Astrocyte (in vitro differentiated cells and primary cell): ENCODE measurements at regions not wholly inside any gene's neighbourhood (a gene's known extent, or its start where the extent isn't known, plus 50 kb on each side); places are given as distances from the start of the nearest gene placed in this dataset.

ENCODE experiments used
- DNase-seq: peaks from one replicate; pipeline ENCODE4 v3.0.0-alpha.2; 2010; ENCODE audit warnings: low read depth
- FAIRE-seq: peaks from 2 replicates; lab custom pipeline; 2011; peaks lifted over from hg19 to GRCh38; lab: Jason Lieb, UNC
- H2AFZ ChIP-seq: 2 replicates; pipeline ENCODE4 v1.6.0; 2012; ENCODE audit warnings: low read depth, low read length, inconsistent platforms
- H3K27ac ChIP-seq: 2 replicates; pipeline ENCODE4 v1.5.1; 2011; ENCODE audit warnings: low read depth, low read length, inconsistent platforms
- H3K27me3 ChIP-seq: 2 replicates; pipeline ENCODE4 v1.6.0; 2011; ENCODE audit warnings: low read length, inconsistent platforms; ENCODE audit not compliant: insufficient read depth
- H3K36me3 ChIP-seq: 2 replicates; pipeline ENCODE4 v1.5.1; 2011; ENCODE audit warnings: low read length, inconsistent platforms; ENCODE audit not compliant: insufficient read depth
- H3K4me1 ChIP-seq: 2 replicates; pipeline ENCODE4 v1.5.1; 2011; ENCODE audit warnings: low read length, inconsistent platforms; ENCODE audit not compliant: insufficient read depth
- H3K4me2 ChIP-seq: 2 replicates; pipeline ENCODE4 v1.6.0; 2012; ENCODE audit warnings: low read length, inconsistent platforms
- H3K4me3 ChIP-seq: 2 replicates; pipeline ENCODE4 v1.5.1; 2011; ENCODE audit warnings: low read depth, mild to moderate bottlenecking, low read length, inconsistent platforms; ENCODE audit not compliant: insufficient read depth
- H3K79me2 ChIP-seq: 2 replicates; pipeline ENCODE4 v1.6.0; 2012; ENCODE audit warnings: mild to moderate bottlenecking, low read length, inconsistent platforms; ENCODE audit not compliant: insufficient read depth
- H3K9ac ChIP-seq: 2 replicates; pipeline ENCODE4 v1.6.0; 2012; ENCODE audit warnings: mild to moderate bottlenecking, low read length, inconsistent platforms
- H3K9me3 ChIP-seq: 2 replicates; pipeline ENCODE4 v1.5.1; 2012; ENCODE audit warnings: low read depth, mild to moderate bottlenecking, low read length, inconsistent platforms; ENCODE audit not compliant: insufficient read depth
- H4K20me1 ChIP-seq: 2 replicates; pipeline ENCODE4 v1.6.0; 2012; ENCODE audit warnings: low read length, inconsistent platforms; ENCODE audit not compliant: insufficient read depth
- H3K27ac Mint-ChIP-seq: one replicate; pipeline ENCODE4 v1.8.0; 2021; ENCODE audit warnings: mild to moderate bottlenecking, mixed read lengths; ENCODE audit not compliant: unreplicated experiment
- H3K27me3 Mint-ChIP-seq: one replicate; pipeline ENCODE4 v1.8.0; 2021; ENCODE audit warnings: low read depth, mixed read lengths; ENCODE audit not compliant: unreplicated experiment
- H3K36me3 Mint-ChIP-seq: one replicate; pipeline ENCODE4 v1.8.0; 2021; ENCODE audit warnings: low read depth, mixed read lengths; ENCODE audit not compliant: unreplicated experiment
- H3K4me1 Mint-ChIP-seq: one replicate; pipeline ENCODE4 v1.8.0; 2021; ENCODE audit warnings: low read depth, mixed read lengths; ENCODE audit not compliant: unreplicated experiment
- H3K4me3 Mint-ChIP-seq: one replicate; pipeline ENCODE4 v1.8.0; 2021; ENCODE audit warnings: mild to moderate bottlenecking, moderate library complexity, mixed read lengths; ENCODE audit not compliant: unreplicated experiment
- H3K9me3 Mint-ChIP-seq: one replicate; pipeline ENCODE4 v1.8.0; 2021; ENCODE audit warnings: mild to moderate bottlenecking, mixed read lengths; ENCODE audit not compliant: unreplicated experiment
- CTCF ChIP-seq: IDR thresholded peaks from 2 replicates; pipeline ENCODE4 v1.5.1; 2011; ENCODE audit warnings: low read depth, mild to moderate bottlenecking, inconsistent platforms, low read length, moderate library complexity; ENCODE audit not compliant: insufficient read depth
- EZH2 ChIP-seq: IDR thresholded peaks from 2 replicates; pipeline ENCODE4 v1.6.1; 2012; ENCODE audit warnings: mild to moderate bottlenecking, low read length, inconsistent platforms; ENCODE audit not compliant: insufficient read depth

GRCh38 chr14:22088614-22089342 lies 415.2 kb upstream of the OR4E1 start:
- Histone ChIP-seq H3K9ac (no peak overlapping the region), H3K4me2 (no peak overlapping the region), H3K27me3 (no peaks in the 10 kb centered on the region), H3K9me3 (no peaks in the 10 kb centered on the region), H2AFZ (no peak overlapping the region), H3K79me2 (no peaks in the 10 kb centered on the region), H3K4me1 (no peaks in the 10 kb centered on the region), H4K20me1 (no peaks in the 10 kb centered on the region), H3K36me3 (no peaks in the 10 kb centered on the region), H3K27ac (no peak overlapping the region), H3K4me3 (no peak overlapping the region)
- H3K9me3 Mint-ChIP-seq: no peaks in the 10 kb centered on the region
- peaks cover 4% of the 10 kb centered on the region for H3K4me1 Mint-ChIP-seq
- TF ChIP-seq EZH2: no peak
- DNase-seq (no peak), FAIRE-seq (no peak)
- no peaks in the 10 kb centered on the region for H3K27me3 Mint-ChIP-seq
- no peak overlapping the region for H3K27ac Mint-ChIP-seq
- no peak overlapping the region for H3K4me3 Mint-ChIP-seq
- H3K36me3 Mint-ChIP-seq: no peaks in the 10 kb centered on the region

- Mint-ChIP-seq H3K36me3 (no peaks in the 10 kb centered on the region), H3K27ac (no peak overlapping the region), H3K4me1 (peaks cover 4% of the 10 kb centered on the region), H3K27me3 (no peaks in the 10 kb centered on the region), H3K9me3 (no peaks in the 10 kb centered on the region), H3K4me3 (no peak overlapping the region)
- no peak overlapping the region for H3K27ac ChIP-seq
- H3K9ac ChIP-seq: no peak overlapping the region
- no peak overlapping the region for H3K4me2 ChIP-seq
- H3K36me3 ChIP-seq: no peaks in the 10 kb centered on the region
- no peak for DNase-seq
- H3K79me2 ChIP-seq: no peaks in the 10 kb centered on the region
- H4K20me1 ChIP-seq: no peaks in the 10 kb centered on the region
- no peak for FAIRE-seq
- no peak for TF ChIP-seq EZH2
- TF ChIP-seq CTCF: no peak
- H3K9me3 ChIP-seq: no peaks in the 10 kb centered on the region
- no peaks in the 10 kb centered on the region for H3K4me1 ChIP-seq
- no peaks in the 10 kb centered on the region for H3K27me3 ChIP-seq
- no peak overlapping the region for H3K4me3 ChIP-seq
- no peak overlapping the region for H2AFZ ChIP-seq
Observed at GRCh38 chr14:22086131-22086530, 412.5 kb upstream of the OR4E1 start.

DNA sequence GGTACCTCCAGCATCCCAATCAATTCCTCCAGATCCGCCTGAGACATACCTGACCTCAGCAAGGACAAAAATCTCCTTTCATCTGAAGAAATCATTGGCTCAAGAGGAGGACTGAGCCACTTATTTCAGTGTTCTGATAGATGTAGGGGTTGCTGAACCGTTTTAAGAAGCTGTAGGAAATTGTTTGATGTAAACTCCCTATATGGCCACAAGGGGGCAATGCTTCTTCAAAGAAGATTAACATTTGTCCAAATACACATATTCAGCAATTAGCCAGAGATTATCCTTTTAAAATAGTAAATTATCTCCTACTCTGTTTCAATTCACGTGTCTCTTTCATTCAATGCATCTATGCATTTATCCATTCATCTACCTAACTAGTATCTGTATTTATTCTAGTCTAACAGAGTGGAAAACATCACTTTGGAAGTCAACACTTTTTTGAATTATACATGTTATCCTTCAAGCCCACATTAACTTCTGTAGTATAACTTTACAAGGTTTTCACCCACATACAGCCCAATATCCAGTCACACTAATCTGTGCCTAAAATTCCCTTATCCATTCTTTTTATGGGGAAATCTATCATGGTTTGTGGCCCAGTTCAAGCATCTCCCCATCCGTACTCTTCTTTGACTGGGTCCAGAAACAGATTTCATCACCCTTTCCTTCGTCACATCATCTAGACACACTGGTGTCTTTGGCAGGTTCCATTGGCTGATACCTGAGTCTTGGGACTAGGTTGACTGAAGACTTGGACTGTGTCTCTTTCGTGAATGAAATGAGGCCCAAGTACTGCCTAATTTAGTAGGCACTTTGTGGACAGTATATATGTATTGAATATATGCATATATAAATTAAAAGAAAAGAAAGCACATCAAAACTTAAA lies 411.0 kb upstream of the OR4E1 start:
- no peaks in the 10 kb centered on the region for H3K4me1 ChIP-seq
- no peak overlapping the region for H2AFZ ChIP-seq

More for the DNA sequence above, 411.0 kb upstream of the OR4E1 start:
- H3K27ac Mint-ChIP-seq: no peak overlapping the region
- H3K27me3 ChIP-seq: no peaks in the 10 kb centered on the region
- H3K4me1 Mint-ChIP-seq: peaks cover 4% of the 10 kb centered on the region
- H4K20me1 ChIP-seq: no peaks in the 10 kb centered on the region
- no peaks in the 10 kb centered on the region for H3K27me3 Mint-ChIP-seq
- H3K9me3 Mint-ChIP-seq: no peaks in the 10 kb centered on the region
- H3K4me3 Mint-ChIP-seq: no peak overlapping the region
- H3K4me3 ChIP-seq: no peak overlapping the region
- no peaks in the 10 kb centered on the region for H3K79me2 ChIP-seq
- no peaks in the 10 kb centered on the region for H3K36me3 ChIP-seq
- no peaks in the 10 kb centered on the region for H3K9me3 ChIP-seq
- DNase-seq: peak; percentile 20
- H3K4me2 ChIP-seq: no peak overlapping the region
- H3K27ac ChIP-seq: no peak overlapping the region
- H3K9ac ChIP-seq: no peak overlapping the region
- FAIRE-seq: peak; percentile 5
- no peaks in the 10 kb centered on the region for H3K36me3 Mint-ChIP-seq
- TF ChIP-seq EZH2: no peak
- TF ChIP-seq CTCF: peak; percentile 82
